Peyer's patch (tissue), 4 donors: ENCODE measurements at regions not wholly inside any gene's neighbourhood (a gene's known extent, or its start where the extent isn't known, plus 50 kb on each side); places are given as distances from the start of the nearest gene placed in this dataset.

Experiments used
- POLR2A ChIP-seq, 2 donors: fragments of 450-650 bp; IDR thresholded peaks; one replicate each; pipeline ENCODE4 v1.5.1; 2017; ENCODE audit warnings: antibody characterized with exemption in 2 of 2, mild to moderate bottlenecking in 2 of 2, moderate library complexity in 2 of 2
- TF ChIP-seq, protein P1 (sequence below), 6 experiments: fragments of 450-650 bp in 4 of 6; fragments of 200-600 bp in 2 of 6; sonication (generic) in 1 of 6; IDR thresholded peaks; one replicate each; pipeline ENCODE4 v1.5.1; 2017 to 2019; ENCODE audit warnings: antibody characterized with exemption in 6 of 6, mild to moderate bottlenecking in 3 of 6, moderate library complexity in 1 of 6

- no peak for TF ChIP-seq POLR2A (IDR thresholded peaks at IDR 0.05)
- TF ChIP-seq, protein P1, sequence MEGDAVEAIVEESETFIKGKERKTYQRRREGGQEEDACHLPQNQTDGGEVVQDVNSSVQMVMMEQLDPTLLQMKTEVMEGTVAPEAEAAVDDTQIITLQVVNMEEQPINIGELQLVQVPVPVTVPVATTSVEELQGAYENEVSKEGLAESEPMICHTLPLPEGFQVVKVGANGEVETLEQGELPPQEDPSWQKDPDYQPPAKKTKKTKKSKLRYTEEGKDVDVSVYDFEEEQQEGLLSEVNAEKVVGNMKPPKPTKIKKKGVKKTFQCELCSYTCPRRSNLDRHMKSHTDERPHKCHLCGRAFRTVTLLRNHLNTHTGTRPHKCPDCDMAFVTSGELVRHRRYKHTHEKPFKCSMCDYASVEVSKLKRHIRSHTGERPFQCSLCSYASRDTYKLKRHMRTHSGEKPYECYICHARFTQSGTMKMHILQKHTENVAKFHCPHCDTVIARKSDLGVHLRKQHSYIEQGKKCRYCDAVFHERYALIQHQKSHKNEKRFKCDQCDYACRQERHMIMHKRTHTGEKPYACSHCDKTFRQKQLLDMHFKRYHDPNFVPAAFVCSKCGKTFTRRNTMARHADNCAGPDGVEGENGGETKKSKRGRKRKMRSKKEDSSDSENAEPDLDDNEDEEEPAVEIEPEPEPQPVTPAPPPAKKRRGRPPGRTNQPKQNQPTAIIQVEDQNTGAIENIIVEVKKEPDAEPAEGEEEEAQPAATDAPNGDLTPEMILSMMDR (IDR thresholded peaks at IDR 0.05), result no peak
These were observed 537.0 kb downstream of the BRD1 start for GRCh38 chr22:49290711-49291110.
